ENCODE measurements at regions not wholly inside any gene's neighbourhood (a gene's known extent, or its start where the extent isn't known, plus 50 kb on each side); places are given as distances from the start of the nearest gene placed in this dataset.

- TF ChIP-seq CTCF (IDR thresholded peaks at IDR 0.05; ENCODE audit: control extremely low read depth in 1 of 3, insufficient read depth in 1 of 3, low read depth in 1 of 3, low read length in 3 of 3) (no peak), MAFK (IDR thresholded peaks at IDR 0.05; ENCODE audit: low read depth, low read length) (no peak), CHD1 (IDR thresholded peaks at IDR 0.05; ENCODE audit: low read depth, low read length) (no peak), BRCA1 (IDR thresholded peaks at IDR 0.05; ENCODE audit: low read depth, low read length) (no peak), ASH2L (IDR thresholded peaks at IDR 0.05; ENCODE audit: low read length) (no peak), POLR2AphosphoS5 (IDR thresholded peaks at IDR 0.05; ENCODE audit: low read depth, low read length) (no peak)
Measured at GRCh38 chr18:68103561-68103960, 587.0 kb upstream of the DSEL start (continued).
